Keratinocyte (primary cell): ENCODE measurements at regions not wholly inside any gene's neighbourhood (a gene's known extent, or its start where the extent isn't known, plus 50 kb on each side); places are given as distances from the start of the nearest gene placed in this dataset.

Experiments
- DNase-seq: peaks from one replicate; pipeline ENCODE4 v3.0.0-alpha.2; 2011; ENCODE audit warnings: low read depth, missing footprints, low spot score
- FAIRE-seq: peaks from 2 replicates; lab custom pipeline; 2011; peaks lifted over from hg19 to GRCh38; lab: Jason Lieb, UNC
- H2AFZ ChIP-seq: 2 replicates; pipeline ENCODE4 v1.6.0; 2012; ENCODE audit warnings: low read length, control low read depth, inconsistent platforms; ENCODE audit not compliant: control insufficient read depth
- H3K27ac ChIP-seq: 2 replicates; pipeline ENCODE4 v1.5.1; 2011; ENCODE audit warnings: low read length; ENCODE audit not compliant: control insufficient read depth, insufficient read depth
- H3K27me3 ChIP-seq: 3 replicates; pipeline ENCODE4 v1.6.0; 2011; ENCODE audit warnings: low read length; ENCODE audit not compliant: control insufficient read depth, insufficient read depth; ENCODE audit errors: extremely low read depth
- H3K36me3 ChIP-seq, 2 experiments: 2 replicates in 1 of 2; 3 replicates in 1 of 2; pipeline ENCODE4 v1.5.1; 2011; ENCODE audit warnings: low read length in 2 of 2, mild to moderate bottlenecking in 1 of 2; ENCODE audit not compliant: control insufficient read depth in 2 of 2, insufficient read depth in 2 of 2; ENCODE audit errors: extremely low read depth in 1 of 2
- H3K4me1 ChIP-seq: 3 replicates; pipeline ENCODE4 v1.5.1; 2011; ENCODE audit warnings: low read length; ENCODE audit not compliant: control insufficient read depth, insufficient read depth; ENCODE audit errors: extremely low read depth
- H3K4me2 ChIP-seq: 3 replicates; pipeline ENCODE4 v1.6.0; 2011; ENCODE audit warnings: low read depth, low read length; ENCODE audit not compliant: control insufficient read depth, insufficient read depth; ENCODE audit errors: extremely low read depth
- H3K4me3 ChIP-seq, 3 experiments: fragments of 200-600 bp in 1 of 3; sonication (generic) in 1 of 3; 2 replicates in 2 of 3; 3 replicates in 1 of 3; pipeline ENCODE4 v1.5.1; 2011 to 2016; ENCODE audit warnings: low read length in 3 of 3, mild to moderate bottlenecking in 3 of 3, control low read depth in 2 of 3, inconsistent platforms in 1 of 3, low read depth in 1 of 3, mixed read lengths in 1 of 3, mixed run types in 1 of 3, moderate library complexity in 1 of 3; ENCODE audit not compliant: control insufficient read depth in 2 of 3, insufficient read depth in 2 of 3; ENCODE audit errors: extremely low read depth in 1 of 3
- H3K79me2 ChIP-seq: 2 replicates; pipeline ENCODE4 v1.6.0; 2012; ENCODE audit warnings: low read length; ENCODE audit not compliant: control insufficient read depth, insufficient read depth
- H3K9ac ChIP-seq: 3 replicates; pipeline ENCODE4 v1.6.0; 2011; ENCODE audit warnings: low read length; ENCODE audit not compliant: control insufficient read depth, insufficient read depth; ENCODE audit errors: extremely low read depth
- H3K9me1 ChIP-seq: 3 replicates; pipeline ENCODE4 v1.6.0; 2011; ENCODE audit warnings: low read length; ENCODE audit not compliant: control insufficient read depth, insufficient read depth; ENCODE audit errors: extremely low read depth
- H3K9me3 ChIP-seq: 2 replicates; pipeline ENCODE4 v1.5.1; 2012; ENCODE audit warnings: low read depth, low read length; ENCODE audit not compliant: control insufficient read depth
- H4K20me1 ChIP-seq: 3 replicates; pipeline ENCODE4 v1.6.0; 2011; ENCODE audit warnings: low read length; ENCODE audit not compliant: control insufficient read depth, insufficient read depth; ENCODE audit errors: extremely low read depth
- CTCF ChIP-seq, 3 experiments: IDR thresholded peaks in 1 of 3; conservative IDR thresholded peaks in 1 of 3; optimal IDR thresholded peaks in 1 of 3; 2 replicates in 2 of 3; 3 replicates in 1 of 3; pipeline versions ENCODE3 to v1.5.1; 2011; ENCODE audit warnings: low read length in 3 of 3, mild to moderate bottlenecking in 3 of 3, moderate library complexity in 2 of 3, control low read depth in 1 of 3, inconsistent platforms in 1 of 3; ENCODE audit not compliant: insufficient read depth in 2 of 3; ENCODE audit errors: extremely low read depth in 1 of 3
- EZH2 ChIP-seq: IDR thresholded peaks from one replicate; pipeline ENCODE4 v1.6.1; 2012; ENCODE audit warnings: inconsistent platforms, mild to moderate bottlenecking, low read length, moderate library complexity
- dilution Hi-C: fragments of 300-500 bp; cut with MboI; formaldehyde crosslinking; loops from one replicate; pipeline ENCODE4 v1.7.0; 2020; ENCODE audit warnings: low sequenced_read_pairs; ENCODE audit not compliant: extremely low pct_ligation_motif_present

GRCh38 chr2:40872580-40872979, 420.7 kb upstream of the SLC8A1 start:
- H3K9ac ChIP-seq, result no peak overlapping the region
- no peaks in the 10 kb centered on the region for H3K79me2 ChIP-seq
- TF ChIP-seq CTCF (optimal IDR thresholded peaks at IDR 0.05 in 1 of 3, IDR thresholded peaks at IDR 0.05 in 1 of 3, conservative IDR thresholded peaks at IDR 0.05 in 1 of 3; ENCODE audit: extremely low read depth in 1 of 3, insufficient read depth in 2 of 3, low read length in 3 of 3) (no peak), EZH2 (no peak)
- H3K4me3 ChIP-seq, result no peak overlapping the region
- H4K20me1 ChIP-seq, result no peaks in the 10 kb centered on the region
- no peaks in the 10 kb centered on the region for H3K36me3 ChIP-seq
- no peak for DNase-seq
- H3K27ac ChIP-seq, result no peak overlapping the region
- dilution Hi-C loops, result no loop called here
- no peaks in the 10 kb centered on the region for H3K9me3 ChIP-seq
- H3K9me1 ChIP-seq, result no peaks in the 10 kb centered on the region
- H2AFZ ChIP-seq, result no peak overlapping the region
- H3K27me3 ChIP-seq, result no peaks in the 10 kb centered on the region
- FAIRE-seq, result no peak
- no peak overlapping the region for H3K4me2 ChIP-seq
- no peaks in the 10 kb centered on the region for H3K4me1 ChIP-seq

- dilution Hi-C loops, result no loop called here
- H4K20me1 ChIP-seq, result no peaks in the 10 kb centered on the region
- no peak for FAIRE-seq
Observed at GRCh38 chr2:40874380-40874779, 422.5 kb upstream of the SLC8A1 start.

More at GRCh38 chr2:40874380-40874779, 422.5 kb upstream of the SLC8A1 start:
- no peak overlapping the region for H3K9ac ChIP-seq
- no peak overlapping the region for H3K4me2 ChIP-seq
- TF ChIP-seq EZH2 (no peak), CTCF (optimal IDR thresholded peaks at IDR 0.05 in 1 of 3, IDR thresholded peaks at IDR 0.05 in 1 of 3, conservative IDR thresholded peaks at IDR 0.05 in 1 of 3; ENCODE audit: extremely low read depth in 1 of 3, insufficient read depth in 2 of 3, low read length in 3 of 3) (no peak)
- H2AFZ ChIP-seq, result no peak overlapping the region
- H3K4me3 ChIP-seq, result no peak overlapping the region
- no peak for DNase-seq
- H3K27ac ChIP-seq, result no peak overlapping the region
- H3K4me1 ChIP-seq, result no peaks in the 10 kb centered on the region
- H3K27me3 ChIP-seq, result no peaks in the 10 kb centered on the region
- no peaks in the 10 kb centered on the region for H3K79me2 ChIP-seq
- H3K36me3 ChIP-seq, result no peaks in the 10 kb centered on the region
- H3K9me1 ChIP-seq, result no peaks in the 10 kb centered on the region
- no peaks in the 10 kb centered on the region for H3K9me3 ChIP-seq
